ENCODE measurements at regions not wholly inside any gene's neighbourhood (a gene's known extent, or its start where the extent isn't known, plus 50 kb on each side); places are given as distances from the start of the nearest gene placed in this dataset.

DNA sequence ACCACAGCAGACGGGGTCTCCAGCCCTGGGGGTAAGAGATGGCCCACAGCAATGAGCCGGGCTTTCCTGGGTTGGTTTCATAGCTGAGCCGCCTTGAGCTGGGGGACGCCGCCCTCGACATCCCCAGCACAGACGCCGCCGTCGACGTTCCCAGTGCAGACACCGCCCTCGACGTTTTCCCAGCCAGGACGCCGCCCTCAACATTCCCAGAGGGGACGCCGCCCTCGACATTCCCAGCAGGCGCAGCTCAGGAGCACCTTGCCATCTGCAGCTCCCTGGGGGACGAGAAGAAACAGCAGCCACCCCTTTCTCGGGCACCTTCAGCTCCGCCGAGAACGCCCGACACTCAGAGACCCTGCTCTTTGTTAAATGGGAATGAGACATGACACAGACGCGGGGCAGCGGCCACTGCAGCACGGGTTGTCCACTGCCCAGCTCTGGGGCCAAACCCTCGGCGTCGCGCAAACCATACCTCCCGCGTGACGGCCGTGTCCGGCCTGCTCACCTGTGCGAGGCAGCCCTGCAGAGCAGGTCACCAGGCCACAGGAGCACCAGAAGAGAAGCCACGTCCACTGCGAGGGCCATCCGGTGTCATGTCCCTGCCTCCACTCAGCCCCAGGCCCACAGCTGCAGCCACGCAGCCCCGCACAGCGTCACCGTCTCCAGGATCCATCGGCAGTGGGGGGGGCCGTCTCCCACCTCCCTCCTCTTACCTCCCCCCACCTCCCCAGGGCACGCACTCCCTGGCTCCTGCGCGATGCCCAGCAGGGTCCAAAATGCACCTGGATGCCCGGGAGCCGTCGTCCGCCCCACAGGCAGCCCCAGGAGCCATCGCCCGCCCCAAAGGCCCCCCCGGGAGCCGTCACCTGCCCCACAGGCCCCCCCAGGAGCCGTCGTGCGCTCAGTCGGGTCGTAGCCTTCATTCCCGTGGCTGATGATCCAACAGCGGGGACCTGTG, 77.4 kb upstream of the GALNT9 start:
- no peak overlapping the region for H3K4me2 ChIP-seq (ENCODE audit: low read length)
- no peaks in the 10 kb centered on the region for H3K9me2 ChIP-seq (replicated peaks; ENCODE audit: control insufficient read depth, low read length)
- H3K9me3 ChIP-seq (ENCODE audit: control insufficient read depth, insufficient read depth, low read length): no peaks in the 10 kb centered on the region
- H3K4me3 ChIP-seq (ENCODE audit: low read length): no peak overlapping the region
- no peaks in the 10 kb centered on the region for H3K36me3 ChIP-seq (ENCODE audit: control insufficient read depth, low read length)
- H3K4me1 ChIP-seq (ENCODE audit: control insufficient read depth, low read length): no peaks in the 10 kb centered on the region
- no peak overlapping the region for H3K27ac ChIP-seq (ENCODE audit: low read depth, low read length)
- H4K20me1 ChIP-seq (ENCODE audit: control insufficient read depth, insufficient read depth, low read depth, low read length): no peaks in the 10 kb centered on the region
- H3K79me2 ChIP-seq (ENCODE audit: control insufficient read depth, low read length): no peaks in the 10 kb centered on the region
- TF ChIP-seq, protein P1, sequence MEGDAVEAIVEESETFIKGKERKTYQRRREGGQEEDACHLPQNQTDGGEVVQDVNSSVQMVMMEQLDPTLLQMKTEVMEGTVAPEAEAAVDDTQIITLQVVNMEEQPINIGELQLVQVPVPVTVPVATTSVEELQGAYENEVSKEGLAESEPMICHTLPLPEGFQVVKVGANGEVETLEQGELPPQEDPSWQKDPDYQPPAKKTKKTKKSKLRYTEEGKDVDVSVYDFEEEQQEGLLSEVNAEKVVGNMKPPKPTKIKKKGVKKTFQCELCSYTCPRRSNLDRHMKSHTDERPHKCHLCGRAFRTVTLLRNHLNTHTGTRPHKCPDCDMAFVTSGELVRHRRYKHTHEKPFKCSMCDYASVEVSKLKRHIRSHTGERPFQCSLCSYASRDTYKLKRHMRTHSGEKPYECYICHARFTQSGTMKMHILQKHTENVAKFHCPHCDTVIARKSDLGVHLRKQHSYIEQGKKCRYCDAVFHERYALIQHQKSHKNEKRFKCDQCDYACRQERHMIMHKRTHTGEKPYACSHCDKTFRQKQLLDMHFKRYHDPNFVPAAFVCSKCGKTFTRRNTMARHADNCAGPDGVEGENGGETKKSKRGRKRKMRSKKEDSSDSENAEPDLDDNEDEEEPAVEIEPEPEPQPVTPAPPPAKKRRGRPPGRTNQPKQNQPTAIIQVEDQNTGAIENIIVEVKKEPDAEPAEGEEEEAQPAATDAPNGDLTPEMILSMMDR (IDR thresholded peaks at IDR 0.05; ENCODE audit: low read depth, low read length, poor library complexity, severe bottlenecking): no peak
- no peak for TF ChIP-seq EZH2phosphoT487 (IDR thresholded peaks at IDR 0.05; ENCODE audit: borderline replicate concordance, low read length)
- H3F3A ChIP-seq (ENCODE audit: control insufficient read depth, insufficient read depth): no peaks in the 10 kb centered on the region
- H3K27me3 ChIP-seq (ENCODE audit: control insufficient read depth, low read length): no peaks in the 10 kb centered on the region

DNA sequence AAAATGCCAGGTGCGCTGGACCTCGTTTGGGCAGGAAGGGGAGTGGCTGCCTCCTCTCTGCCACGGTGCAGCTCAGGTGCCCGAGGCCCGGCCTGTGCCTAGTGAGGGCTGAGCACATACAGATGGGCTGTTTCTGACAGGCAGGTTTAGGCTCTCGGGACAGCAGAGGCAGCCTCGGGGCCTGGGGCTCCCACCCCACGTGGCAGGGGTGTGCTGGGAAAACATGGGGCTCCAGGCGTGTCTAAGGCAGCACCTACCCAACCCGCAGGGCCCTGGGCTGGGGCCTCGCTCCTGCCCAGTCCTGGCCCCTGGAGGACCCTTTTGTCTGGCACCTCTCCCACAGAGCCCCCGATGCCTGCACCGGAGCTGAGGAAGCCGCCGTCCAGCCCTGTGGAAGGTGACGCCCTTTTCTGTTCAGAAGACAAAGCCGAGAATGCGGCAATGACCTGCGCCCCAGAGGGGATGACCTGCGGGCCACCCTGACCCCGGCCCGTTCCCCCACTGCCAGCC, 76.4 kb upstream of the GALNT9 start:
- Histone ChIP-seq H3K27me3 (ENCODE audit: control insufficient read depth, low read length) (no peaks in the 10 kb centered on the region), H3K36me3 (ENCODE audit: control insufficient read depth, low read length) (no peaks in the 10 kb centered on the region), H4K20me1 (ENCODE audit: control insufficient read depth, insufficient read depth, low read depth, low read length) (no peaks in the 10 kb centered on the region), H3K27ac (ENCODE audit: low read depth, low read length) (no peak overlapping the region), H3K79me2 (ENCODE audit: control insufficient read depth, low read length) (no peaks in the 10 kb centered on the region), H3K9me2 (replicated peaks; ENCODE audit: control insufficient read depth, low read length) (no peaks in the 10 kb centered on the region), H3K4me2 (ENCODE audit: low read length) (no peak overlapping the region), H3K4me3 (ENCODE audit: low read length) (no peak overlapping the region), H3F3A (ENCODE audit: control insufficient read depth, insufficient read depth) (no peaks in the 10 kb centered on the region), H3K9me3 (ENCODE audit: control insufficient read depth, insufficient read depth, low read length) (no peaks in the 10 kb centered on the region), H3K4me1 (ENCODE audit: control insufficient read depth, low read length) (no peaks in the 10 kb centered on the region)
- TF ChIP-seq, protein P1 (IDR thresholded peaks at IDR 0.05; ENCODE audit: low read depth, low read length, poor library complexity, severe bottlenecking): no peak
- no peak for TF ChIP-seq EZH2phosphoT487 (IDR thresholded peaks at IDR 0.05; ENCODE audit: borderline replicate concordance, low read length)

DNA sequence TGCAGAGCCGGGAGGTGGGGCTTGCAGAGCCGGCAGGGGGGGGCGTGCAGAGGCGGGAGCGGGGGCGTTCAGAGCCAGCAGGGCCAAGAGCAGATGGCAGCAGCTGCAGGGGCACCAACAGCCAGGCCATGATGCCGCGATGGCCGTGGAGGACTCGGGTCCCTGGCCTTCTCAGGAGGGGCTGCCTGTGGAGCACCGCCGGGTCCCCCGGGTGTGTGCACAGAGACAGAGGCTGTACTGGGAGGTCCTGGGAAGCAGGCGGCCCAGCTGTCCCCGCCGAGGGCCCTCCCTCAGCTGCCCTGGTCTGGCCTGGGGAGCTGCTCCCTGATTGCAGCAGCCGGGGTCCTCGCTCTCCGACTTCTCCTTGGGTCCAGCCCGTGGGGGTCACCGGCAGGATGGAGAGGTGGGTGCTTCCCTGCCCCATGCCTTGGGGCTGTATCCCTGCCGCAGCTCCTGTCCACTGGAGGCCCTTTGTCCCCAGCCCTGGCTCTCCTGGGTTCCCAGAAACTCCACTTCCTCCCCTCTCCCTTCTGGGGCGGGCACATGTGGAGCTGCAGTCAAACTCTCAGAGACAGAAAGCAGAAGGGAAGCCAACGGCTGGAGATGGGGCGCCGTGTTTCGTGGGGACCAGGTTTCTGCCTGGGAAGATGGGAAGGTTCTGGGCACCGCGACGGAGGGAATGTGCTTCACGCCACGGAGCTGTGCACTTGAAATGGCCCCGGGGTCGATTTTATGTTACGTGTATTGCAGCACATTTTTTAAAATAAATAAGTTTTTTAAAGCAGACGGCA, 75.8 kb upstream of the GALNT9 start:
- H3K9me2 ChIP-seq (replicated peaks; ENCODE audit: control insufficient read depth, low read length): no peaks in the 10 kb centered on the region
- H3K27ac ChIP-seq (ENCODE audit: low read depth, low read length): no peak overlapping the region
- no peak for TF ChIP-seq EZH2phosphoT487 (IDR thresholded peaks at IDR 0.05; ENCODE audit: borderline replicate concordance, low read length)
- H3K9me3 ChIP-seq (ENCODE audit: control insufficient read depth, insufficient read depth, low read length): no peaks in the 10 kb centered on the region
- no peaks in the 10 kb centered on the region for H3K4me1 ChIP-seq (ENCODE audit: control insufficient read depth, low read length)
- H3K36me3 ChIP-seq (ENCODE audit: control insufficient read depth, low read length): no peaks in the 10 kb centered on the region
- H3K4me2 ChIP-seq (ENCODE audit: low read length): no peak overlapping the region
- H4K20me1 ChIP-seq (ENCODE audit: control insufficient read depth, insufficient read depth, low read depth, low read length): no peaks in the 10 kb centered on the region
- H3F3A ChIP-seq (ENCODE audit: control insufficient read depth, insufficient read depth): no peaks in the 10 kb centered on the region
- H3K27me3 ChIP-seq (ENCODE audit: control insufficient read depth, low read length): no peaks in the 10 kb centered on the region
- H3K4me3 ChIP-seq (ENCODE audit: low read length): no peak overlapping the region
- no peaks in the 10 kb centered on the region for H3K79me2 ChIP-seq (ENCODE audit: control insufficient read depth, low read length)

All from DOHH2 (cell line).